ENCODE measurements at regions not wholly inside any gene's neighbourhood (a gene's known extent, or its start where the extent isn't known, plus 50 kb on each side); places are given as distances from the start of the nearest gene placed in this dataset.
A peak's percentile ranks its signal among the peaks of the same experiment; 100 is the strongest.

DNA sequence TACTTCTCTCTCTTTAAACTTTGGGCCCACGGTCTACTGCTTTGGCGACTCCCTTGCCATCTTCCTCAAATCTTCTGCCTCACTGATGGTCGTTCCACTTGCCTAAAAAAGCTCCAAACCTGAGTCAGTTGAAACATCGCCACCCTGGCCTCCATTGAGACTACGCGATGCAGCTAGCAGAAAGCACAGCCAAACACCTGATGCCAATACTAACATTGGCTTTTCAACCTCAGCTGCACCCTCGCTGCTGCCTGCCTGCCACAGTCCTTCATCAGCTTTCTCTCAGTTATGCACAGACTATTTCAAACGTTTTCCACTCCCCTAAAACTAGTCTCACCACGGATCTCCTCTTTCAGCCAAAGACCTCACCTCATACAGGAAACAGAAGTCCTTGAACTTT is 214.2 kb upstream of the TMCO5A start:
- no peak for DNase-seq

DNA sequence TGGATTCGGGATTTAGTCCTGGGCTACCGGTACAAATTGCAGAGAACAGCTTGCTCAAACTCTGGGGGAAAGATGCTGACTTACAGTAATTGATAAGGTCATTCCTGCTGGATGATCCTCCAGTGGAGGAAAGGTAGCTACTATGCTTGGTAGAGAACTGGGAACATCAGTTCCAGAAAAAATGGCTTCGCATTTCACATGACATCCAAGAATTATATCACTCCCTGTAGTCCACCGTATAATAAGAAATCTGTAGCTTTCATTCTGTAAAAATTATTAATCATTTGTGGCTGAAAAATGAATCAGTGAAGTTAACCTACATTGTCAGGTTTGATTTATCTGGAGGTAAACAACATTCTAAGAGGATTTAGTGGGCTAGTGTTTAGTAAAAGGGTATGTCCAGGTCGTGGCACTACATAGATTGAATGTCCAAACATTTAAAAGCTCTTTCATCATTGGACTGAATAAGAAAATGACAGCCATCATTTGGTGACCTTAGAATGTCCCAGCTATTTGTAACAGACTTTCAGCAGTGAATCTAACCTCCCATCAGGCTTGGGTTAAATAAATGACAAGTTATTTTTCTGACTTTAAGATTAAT is 203.2 kb upstream of the TMCO5A start:
- no peak for DNase-seq

DNA sequence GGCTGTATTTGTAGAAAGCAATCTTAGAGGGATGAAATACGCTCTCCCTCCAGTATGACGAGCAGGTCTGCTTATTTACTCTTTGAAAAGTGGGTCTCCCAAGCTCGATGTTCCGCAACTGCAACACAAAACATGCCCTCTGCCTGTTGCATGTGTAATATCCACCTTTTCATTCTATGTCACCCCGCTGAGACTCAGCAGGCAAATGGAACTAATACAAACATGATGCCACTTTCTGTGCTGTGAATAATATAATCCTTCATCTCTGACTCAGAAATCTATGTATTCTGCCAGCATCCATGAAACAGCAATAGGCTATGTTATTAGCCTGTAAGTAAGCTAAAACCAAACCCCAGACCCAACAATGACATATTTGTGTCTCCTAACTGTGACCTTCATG is 200.8 kb upstream of the TMCO5A start:
- DNase-seq = no peak

DNA sequence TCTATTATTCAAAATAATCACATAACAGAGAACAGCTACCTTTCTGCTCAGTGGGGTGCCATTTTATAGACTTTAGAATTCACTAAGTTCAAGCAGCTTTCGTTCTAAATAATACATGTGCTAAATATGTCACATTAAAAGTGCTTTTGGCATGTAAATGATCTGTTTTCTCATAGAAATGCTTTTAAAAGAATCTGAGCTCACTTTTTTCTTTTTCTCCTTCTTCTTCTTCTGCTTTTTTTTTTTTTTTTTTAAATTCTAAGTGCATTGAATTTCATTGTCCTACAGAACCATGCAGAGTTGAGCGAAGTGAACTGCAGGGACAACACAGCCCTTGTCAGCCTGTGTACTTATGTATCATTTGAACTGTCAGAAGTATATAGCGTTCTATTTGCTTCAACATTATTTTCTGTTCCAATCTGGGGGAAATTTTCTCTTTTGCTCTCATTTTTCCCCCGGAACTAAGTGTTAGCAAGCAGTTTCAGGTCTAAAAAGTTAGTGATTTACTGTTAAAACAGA is 193.8 kb upstream of the TMCO5A start:
- DNase-seq = no peak

DNA sequence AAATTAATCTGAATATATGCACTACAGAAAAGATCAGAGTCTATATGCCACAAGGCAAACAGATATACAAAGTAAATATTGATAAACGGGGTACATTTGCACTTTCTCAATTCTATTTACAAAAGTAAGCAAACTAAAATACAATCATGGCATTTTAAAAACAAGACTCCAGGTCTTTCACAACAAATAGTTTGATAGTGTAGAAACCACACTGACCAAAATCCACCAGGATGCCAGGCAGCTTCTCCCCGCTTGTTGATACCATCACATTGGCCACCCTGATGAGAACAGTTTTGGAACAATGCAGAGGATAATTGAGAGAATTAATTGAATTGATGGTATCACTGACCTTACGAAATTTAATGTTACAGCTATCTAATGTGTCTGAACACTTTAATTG is 190.6 kb upstream of the TMCO5A start:
- no peak for DNase-seq

DNA sequence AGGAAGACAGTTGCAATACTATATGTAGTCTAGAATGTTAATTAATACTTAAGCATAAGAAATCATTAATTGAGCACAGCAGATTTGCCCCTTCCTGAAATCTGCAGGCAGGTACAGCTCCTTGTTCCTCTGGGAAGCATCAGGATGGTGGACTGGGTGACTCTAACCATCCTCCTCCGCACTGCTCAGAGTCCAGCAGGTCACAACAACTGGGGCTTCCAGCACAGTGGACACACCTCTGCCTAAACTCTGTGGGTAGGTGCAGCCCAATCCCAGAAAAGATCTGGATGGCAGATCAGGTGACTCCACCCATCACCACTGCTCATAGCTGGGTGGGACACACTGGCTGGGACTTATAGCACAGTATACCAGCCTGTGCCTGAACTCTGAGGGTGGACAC is 189.9 kb upstream of the TMCO5A start:
- no peak for DNase-seq

DNA sequence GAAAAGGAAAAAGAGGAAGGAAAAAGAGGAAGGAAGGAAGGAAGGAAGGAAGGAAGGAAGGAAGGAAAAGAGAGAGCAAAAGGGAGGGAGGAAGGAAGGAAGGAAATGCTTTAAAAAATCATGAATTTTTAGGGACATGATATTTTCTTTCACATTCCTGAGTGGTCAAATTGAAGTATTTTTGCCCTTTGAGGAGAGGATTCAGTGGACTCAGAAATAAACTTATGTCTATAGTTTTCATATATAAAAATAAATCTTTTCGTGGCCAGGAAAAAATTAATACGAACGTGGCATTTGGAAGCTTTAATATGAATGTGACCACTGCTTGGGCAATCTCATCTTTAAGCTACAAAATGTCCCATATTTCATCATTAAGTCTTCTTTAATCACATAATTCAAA is 183.0 kb upstream of the TMCO5A start:
- no peak for DNase-seq

DNA sequence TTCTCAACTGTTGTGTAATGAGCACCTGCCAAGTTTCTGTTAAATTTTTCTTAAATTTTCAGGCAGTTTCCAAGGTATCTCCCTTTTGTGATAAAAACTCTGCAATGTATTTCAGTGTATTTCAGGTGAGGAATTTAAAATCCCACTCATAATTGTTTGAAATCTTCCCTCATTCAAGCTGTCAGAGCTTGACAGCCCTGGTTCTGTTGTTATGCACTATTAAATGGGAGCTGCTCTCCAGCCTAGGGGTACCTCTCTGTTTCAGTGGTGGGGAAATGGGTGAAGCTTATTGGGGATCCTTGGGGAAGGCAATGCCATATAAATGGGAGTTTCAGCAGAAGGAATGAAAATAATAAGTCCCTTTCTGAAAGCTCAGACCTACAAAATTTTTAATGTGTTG is 178.0 kb upstream of the TMCO5A start:
- DNase-seq = no peak

DNA sequence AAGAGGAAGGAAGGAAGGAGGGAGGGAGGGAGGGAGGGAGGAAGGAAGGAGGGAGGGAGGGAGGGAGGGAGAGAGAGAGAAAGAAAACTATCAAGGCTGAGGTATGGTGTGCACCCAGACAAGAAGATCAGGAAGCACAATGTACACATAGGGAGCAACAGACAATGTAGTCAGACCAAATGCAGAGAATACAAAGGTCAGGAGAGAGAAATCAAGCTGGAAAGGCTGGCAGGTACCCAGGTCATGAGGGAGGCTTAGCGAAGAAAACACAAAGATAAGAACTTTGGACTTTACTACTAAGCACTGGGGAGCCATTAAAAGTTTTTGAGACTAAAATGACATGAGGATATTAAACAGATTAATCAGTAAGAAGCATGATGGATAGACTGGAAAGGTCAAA is 176.0 kb upstream of the TMCO5A start:
- DNase-seq = no peak

DNA sequence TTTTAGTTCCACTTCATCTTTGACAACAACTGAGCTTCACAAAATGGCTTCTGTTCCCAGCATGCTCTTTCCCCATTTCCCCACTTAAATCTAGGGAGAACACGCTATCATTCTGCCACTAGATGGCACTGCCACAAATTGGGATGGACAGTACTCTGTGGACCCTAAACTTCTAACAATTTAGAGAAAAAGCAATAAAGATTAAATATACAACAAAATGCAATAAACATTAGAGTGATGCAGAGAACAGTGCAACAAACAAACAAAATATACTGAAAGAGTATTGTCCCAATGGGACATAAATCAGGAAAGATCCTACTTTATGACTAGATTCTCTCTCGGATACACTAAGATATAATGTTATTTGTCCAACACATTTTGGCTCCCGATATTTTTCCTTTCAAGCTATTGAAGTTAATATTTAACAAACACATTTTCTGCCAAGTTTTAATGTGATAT is 169.7 kb upstream of the TMCO5A start:
- peak; percentile 53 for DNase-seq

DNA sequence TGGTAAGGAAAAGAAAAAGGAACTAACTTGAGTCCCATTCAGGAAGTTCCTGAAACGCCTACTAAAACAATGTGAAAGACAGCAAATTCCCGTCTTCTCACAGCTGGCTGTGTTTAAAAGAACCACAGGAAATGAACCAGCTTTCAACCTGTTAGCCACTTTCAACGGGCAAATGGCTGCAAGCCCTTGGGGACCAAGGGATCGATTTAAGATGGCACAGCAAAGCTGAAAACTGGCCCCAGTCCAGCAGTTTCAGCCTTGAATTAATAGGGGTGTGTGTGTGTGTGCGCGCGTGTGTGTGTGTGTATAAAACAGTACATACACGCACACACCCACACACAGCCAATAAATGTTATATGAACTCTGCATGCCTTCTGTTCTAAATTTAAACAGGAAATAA is 168.7 kb upstream of the TMCO5A start:
- no peak for DNase-seq

DNA sequence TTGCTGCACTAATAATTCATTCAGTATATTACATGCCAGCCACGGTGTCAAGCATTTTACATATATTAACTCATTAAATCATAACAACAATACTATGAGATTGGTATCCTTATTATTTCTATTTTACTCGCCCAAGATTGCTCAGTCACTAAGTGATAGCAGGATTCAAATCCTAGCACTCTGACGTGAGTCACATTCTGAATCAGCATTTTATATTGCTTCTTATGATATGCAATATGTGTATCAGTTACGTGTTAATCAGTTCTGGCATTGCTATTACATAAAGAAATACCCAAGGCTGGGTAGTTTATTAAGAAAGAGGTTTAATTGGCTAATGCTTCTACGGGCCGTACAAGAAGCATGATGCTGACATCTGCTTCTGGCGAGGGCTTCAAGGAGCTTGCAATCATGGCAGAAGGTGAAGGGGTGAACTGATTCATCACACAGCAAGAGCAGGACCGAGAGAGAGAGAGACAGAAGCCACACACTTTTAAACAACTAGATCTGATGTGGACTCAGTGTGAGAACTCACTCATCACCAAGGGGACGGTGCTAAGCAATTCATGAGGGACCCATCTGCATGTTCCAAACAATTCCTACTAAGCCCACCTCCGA is 166.5 kb upstream of the TMCO5A start:
- no peak for DNase-seq

DNA sequence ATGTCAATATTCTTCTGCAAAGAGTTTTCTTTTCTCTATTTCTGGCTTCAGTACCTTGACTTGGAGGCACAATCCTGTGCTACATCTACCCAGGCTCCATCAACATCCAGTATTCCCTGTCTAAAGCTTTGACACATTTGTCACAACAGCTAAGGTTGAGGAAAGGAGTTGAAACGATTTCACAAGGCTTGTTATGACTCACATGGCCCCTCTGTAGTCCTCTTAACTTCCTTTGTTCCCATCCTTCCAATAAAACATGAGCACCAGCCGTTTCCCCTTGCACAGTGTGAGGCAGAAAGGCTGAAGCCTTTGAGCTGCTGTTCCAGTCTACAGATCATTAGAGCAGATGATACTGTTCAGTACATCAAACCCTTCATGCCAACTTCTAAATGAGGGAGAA is 163.0 kb upstream of the TMCO5A start:
- DNase-seq = no peak

DNA sequence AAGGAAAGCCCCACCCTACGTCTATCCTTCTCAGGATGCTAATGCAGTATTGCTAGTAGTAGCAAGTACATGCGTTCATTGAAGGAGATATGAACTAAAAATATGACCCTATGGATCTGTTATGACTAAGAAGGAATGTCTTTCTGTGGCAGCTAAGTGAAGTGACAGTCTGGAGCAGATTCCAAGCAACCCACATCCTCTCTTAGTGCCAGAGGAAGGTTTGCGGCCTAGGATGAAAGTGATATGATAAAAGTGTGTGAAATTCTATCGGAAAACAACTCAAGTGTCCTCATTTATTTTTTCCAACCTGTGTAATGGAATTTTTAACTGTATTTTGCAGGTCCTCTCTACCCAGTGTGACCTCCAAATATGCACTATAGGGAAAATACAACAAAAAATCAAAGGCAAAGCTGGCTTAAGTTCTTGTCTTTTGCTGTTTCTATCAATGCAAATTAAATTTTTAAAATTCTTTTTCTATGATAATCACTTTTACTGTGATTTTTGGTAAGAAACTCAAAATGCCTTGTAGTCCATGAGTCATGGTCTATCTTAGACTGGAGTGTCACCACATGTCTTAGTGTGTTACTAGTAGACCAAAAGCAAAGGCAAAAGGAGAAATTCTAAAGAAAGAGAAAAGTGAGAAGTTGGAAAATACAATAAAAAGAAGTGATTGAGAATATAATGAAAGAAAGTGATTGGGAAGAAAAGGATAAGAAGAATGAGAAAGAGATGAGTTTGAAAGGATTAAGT is 161.2 kb upstream of the TMCO5A start:
- DNase-seq = no peak

DNA sequence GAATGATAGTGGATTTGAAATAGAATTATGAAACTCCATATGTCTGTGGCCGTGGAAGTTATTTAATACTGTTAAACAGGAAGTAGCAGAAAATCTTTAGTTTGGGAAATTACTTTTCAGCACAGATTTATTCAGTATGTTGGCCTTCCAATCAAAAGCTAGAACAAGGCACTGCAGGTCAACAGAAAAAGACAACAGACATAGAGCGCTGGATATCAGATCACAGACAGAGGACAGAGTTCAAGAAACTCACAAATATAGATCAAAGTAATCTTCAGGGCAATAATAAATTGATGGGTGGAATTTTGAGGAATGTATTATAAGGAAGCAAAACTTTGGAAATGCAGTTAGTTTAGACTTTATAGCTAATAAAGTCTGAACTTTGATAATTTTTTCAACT is 159.5 kb upstream of the TMCO5A start:
- no peak for DNase-seq

DNA sequence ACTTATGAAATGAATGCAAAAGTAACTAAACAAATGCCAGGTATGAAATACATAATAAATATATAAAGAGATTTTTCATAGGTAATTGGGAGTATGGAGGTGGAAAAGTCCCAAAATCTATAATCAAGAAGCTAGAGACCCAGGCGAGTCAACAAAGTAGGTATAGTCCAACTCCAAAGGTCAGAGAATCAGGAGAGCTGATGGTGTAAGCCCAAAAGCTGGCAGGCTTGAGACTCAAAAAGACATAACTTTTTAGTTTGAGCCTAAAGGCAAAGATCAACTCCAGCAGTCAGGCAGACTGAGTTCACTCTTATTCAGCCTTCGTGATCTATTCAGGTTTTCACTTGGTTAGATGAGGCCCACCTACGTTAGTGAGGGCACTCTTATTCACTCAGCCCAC is 157.4 kb upstream of the TMCO5A start:
- no peak for DNase-seq

DNA sequence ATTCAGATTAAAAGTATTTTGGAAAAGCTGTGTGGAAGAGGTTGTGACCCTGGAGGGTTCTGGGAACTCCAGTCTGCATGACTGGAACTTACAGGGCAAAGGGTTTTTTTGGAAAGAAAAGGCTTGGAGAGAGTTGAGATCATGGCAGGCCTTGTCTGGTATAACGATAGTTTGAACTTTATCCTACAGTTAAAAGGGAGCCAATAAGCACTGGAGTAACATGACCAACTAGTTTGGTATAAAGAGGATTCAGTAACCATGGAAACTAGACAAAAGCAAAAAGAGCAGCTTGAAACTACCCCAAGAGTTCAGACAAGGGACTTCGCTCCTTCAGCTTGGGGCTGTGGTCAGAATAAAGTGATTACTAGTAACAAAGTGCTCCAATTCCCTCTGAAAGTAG is 151.2 kb upstream of the TMCO5A start:
- no peak for DNase-seq

DNA sequence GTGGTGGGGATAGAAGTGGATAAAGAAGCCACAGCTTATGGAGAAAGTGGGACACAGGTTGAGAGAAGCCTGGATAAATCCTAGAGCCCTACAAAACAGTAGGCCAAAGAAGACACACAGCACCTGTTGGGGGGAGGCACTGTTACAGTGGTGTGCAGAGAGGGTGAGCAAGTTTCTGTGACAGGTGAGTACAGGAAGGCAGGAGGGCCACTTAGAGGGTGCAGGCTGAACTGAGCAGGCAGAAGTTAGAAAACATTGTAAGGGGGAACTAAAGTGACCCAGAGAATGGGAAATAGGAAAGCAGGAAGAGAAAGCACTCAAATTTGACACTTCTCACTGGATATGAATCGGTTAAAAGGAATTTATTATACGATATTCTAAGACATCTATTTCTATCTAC is 146.1 kb upstream of the TMCO5A start:
- no peak for DNase-seq

DNA sequence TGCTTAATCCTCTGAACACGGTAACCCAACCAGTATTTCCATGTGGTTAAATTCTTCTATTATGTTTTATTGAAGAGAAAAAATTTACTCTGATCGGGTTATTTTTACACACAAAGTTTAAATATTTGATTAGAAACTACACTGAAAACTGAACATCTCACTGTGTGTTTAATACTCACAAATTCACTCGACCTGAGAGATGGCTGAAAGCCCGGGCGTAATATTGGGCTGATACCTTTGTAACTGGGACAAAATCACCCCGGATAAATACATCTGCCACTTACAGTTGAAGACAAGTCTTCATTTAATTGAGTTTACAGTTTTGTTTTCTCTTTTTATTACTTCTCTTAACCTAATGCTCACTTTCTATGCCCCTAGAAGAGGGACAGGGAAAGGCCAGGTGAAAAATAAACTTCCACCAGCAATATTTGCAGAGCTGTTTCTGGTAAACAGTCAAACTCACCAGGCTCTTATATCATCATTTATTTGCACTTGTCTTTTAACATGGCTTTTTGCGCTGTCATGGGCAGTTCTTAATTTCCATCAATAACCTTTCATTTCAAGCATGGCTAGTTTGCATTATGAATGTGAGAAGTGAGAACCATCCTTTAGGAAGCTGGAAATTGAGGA is 145.6 kb upstream of the TMCO5A start:
- DNase-seq = no peak

DNA sequence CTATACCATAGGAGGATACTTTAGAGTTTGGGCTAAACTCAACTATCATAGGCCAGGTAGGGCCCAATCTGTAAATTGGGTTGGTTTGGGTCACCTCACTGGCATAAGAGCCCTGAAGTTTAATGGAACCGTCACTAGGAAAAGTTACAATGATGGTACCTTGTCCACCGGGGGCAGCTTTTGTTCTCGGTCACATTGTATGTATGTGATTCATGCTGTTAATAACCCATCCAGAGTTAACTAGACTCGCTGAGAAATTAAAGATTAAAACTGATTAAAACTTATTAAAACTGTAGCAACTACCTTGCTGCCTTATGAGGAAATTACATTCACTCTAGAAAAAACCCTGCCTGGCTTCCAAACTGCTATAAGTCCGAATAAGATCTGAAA is 145.0 kb upstream of the TMCO5A start:
- DNase-seq = no peak

DNA sequence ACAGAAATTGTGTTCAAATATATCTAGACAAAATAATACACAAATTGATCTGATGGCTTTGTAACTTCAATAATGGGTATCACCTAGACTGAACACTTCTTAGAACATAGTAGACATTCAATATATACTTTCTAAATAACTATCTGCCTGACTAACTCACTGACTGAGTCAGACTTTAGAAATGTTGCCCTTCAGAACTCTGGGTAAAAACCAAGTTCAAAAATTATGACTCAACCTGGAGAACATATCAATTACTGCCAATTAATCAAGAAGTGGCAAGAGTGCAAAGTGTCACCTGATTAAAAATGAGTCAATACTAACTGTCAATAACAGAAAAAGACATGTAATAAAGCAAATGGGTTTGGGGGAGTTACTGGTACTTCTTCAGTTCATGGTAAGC is 144.6 kb upstream of the TMCO5A start:
- DNase-seq = no peak

DNA sequence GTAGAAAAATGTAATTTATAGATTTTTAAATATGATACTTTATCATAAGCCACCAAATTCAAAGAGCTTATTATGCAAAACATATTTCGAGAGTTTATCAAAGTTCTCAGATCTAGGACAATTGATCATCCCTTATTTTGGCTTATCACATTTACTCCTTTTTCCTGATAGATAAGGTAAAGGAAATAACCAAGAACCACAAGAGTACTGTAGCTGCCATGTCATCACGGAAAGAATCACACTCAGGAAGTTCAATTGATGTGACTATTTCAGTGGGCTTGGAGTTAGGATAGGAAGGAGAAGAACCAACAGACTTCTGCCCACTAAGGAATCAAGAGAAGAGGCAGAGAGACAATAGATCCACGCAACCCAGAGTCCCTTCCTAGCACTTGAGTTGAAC is 142.7 kb upstream of the TMCO5A start:
- no peak for DNase-seq

DNA sequence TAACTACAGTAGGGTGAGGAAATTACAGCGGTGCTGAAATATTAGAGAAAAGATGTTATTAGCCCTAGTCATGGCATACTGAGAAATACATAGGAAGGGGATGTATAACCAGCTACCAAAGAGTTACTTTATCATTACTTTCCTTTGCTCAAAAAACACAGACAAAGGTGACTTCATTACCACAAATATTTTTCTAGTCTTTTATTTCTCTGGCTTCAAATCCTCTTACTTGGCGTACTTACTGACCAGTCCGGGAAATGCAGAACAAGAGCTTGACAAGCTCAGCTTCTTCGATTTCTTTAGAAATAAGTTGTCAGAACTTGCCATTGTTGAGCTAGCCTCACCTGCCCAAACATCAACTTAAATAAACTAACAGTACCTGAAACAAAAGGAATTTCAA is 142.1 kb upstream of the TMCO5A start:
- no peak for DNase-seq

DNA sequence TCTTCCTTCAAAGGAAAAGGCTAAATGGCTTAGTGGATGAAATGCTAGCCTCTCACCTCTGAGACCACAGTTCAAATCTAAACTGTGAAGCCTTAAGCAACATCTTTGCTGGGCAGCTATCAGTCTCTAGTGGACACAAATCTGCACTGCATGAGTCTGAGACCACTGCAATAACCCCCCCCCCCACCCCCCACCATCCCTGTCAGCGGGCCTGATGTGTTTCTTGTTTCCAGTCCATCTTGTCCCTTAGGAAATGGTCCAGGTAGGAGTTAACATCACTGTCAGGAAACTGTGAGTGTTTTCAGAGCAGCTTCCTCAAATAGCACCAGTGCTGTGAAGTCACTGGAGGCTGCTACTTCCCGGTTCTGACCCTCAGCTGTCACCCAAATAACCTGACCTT is 140.6 kb upstream of the TMCO5A start:
- no peak for DNase-seq

All from activated CD4-positive, alpha-beta T cell treated with anti-CD3 and anti-CD28 coated beads, Interleukin-2, amount 50 U/mL, for 16 hours (primary cell).